Transverse colon (tissue), 4 donors: ENCODE measurements at regions not wholly inside any gene's neighbourhood (a gene's known extent, or its start where the extent isn't known, plus 50 kb on each side); places are given as distances from the start of the nearest gene placed in this dataset.

Experiments used
- CTCF ChIP-seq, 5 experiments: fragments of 200-600 bp in 3 of 5; fragments of 450-650 bp in 2 of 5; sonication (generic) in 3 of 5; IDR thresholded peaks; 1 replicate in 2 of 5; 2 replicates in 3 of 5; pipeline ENCODE4 v1.5.1; 2016 to 2017; ENCODE audit warnings: antibody characterized with exemption in 5 of 5, inconsistent platforms in 3 of 5, mild to moderate bottlenecking in 2 of 5, moderate library complexity in 1 of 5
- EP300 ChIP-seq: sonication (generic); formaldehyde crosslinking; IDR thresholded peaks from one replicate; pipeline ENCODE4 v1.6.1; 2017; ENCODE audit warnings: antibody characterized with exemption, low read depth
- POLR2A ChIP-seq: fragments of 450-650 bp; IDR thresholded peaks from one replicate; pipeline ENCODE4 v1.6.1; 2016; ENCODE audit warnings: antibody characterized with exemption, mild to moderate bottlenecking, moderate library complexity
- POLR2AphosphoS5 ChIP-seq, 3 donors: sonication (generic); formaldehyde crosslinking; IDR thresholded peaks; one replicate each; pipeline ENCODE4 v1.6.1; 2016; ENCODE audit warnings: antibody characterized with exemption in 3 of 3

GRCh38 chr13:47841151-47841550 lies 159.9 kb downstream of the SUCLA2 start:
- TF ChIP-seq CTCF (IDR thresholded peaks at IDR 0.05): no peak
- no peak for TF ChIP-seq EP300
- no peak for TF ChIP-seq POLR2AphosphoS5 (IDR thresholded peaks at IDR 0.05)
- no peak for TF ChIP-seq POLR2A
